ENCODE measurements at regions not wholly inside any gene's neighbourhood (a gene's known extent, or its start where the extent isn't known, plus 50 kb on each side); places are given as distances from the start of the nearest gene placed in this dataset.
"Not testable (repeated sequence)": the region's sequence is repeated elsewhere in the genome, so short reads cannot be mapped to it uniquely, and the experiment has no call there.

DNA sequence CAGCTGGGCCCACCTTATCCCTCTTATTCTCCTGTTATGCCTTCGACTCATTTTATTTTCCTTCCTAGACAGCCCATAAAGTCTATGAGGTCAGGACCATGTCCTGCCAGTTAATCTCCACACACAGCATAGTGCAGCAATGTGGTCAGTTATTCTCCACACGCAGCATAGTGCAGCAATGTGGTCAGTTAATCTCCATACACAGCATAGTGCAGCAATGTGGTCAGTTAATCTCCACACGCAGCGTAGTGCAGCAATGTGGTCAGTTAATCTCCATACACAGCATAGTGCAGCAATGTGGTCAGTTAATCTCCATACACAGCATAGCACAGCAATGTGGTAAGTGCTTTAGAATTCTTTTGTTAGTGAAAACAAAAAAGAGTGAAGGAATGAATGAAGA, 77.8 kb downstream of the TEX36 start:
- DNase-seq: no peak

DNA sequence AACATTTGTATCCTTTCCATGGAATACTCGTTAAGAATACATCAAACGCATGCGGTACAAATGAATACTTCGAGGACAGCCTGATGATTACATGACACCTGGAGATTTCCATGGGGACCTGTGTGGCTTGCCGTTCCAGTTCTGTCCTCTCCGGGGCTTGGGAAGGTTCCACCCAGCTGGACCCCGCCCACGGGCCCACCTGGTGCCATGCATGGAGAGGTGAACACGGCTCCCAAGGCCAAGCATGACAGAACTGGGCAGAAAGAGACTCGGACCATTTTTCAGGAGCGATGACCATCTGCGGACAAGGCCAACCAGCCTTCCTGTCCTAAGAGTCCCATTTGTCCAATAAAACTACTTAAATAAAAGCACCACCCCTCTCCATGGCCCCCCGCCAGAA, 80.1 kb downstream of the TEX36 start:
- DNase-seq: no peak

DNA sequence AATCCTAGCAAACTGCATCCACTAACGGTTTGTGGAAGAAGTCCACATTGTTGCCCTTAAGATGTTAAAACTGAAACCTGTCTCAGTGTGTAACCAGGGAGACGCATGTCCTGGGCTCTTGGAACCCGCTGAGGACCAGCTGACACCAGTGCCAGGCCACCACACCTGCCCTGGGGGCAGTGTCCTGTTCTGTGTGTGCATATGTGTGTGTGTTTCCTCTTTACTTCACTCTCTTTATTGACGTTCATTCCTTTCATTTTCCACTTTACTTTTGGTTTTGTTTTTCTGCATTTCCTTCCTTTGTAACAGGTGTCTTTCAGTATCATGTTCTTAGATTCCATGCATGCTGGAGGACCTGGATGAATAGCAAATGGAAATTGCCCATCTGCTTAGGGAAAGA, 83.8 kb downstream of the TEX36 start:
- no peak for DNase-seq

DNA sequence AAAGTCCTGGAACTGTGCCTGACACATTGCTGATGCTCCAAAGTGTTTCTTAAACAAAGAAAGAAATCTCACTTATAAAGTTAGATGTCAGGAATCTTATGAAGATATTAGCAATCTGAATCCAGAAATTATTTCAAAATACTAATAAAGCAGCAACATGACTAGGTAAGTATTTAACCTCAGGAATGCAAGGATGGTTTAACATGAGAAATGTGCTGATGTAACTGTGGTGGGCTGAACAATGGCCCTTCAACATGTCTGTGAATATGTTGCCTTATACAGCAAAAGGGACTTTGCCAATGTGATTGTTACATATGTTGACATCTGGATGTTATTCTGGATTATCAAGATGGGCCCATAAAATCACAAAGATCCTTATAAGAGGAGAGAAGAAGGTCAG, 87.1 kb downstream of the TEX36 start:
- no peak for DNase-seq

DNA sequence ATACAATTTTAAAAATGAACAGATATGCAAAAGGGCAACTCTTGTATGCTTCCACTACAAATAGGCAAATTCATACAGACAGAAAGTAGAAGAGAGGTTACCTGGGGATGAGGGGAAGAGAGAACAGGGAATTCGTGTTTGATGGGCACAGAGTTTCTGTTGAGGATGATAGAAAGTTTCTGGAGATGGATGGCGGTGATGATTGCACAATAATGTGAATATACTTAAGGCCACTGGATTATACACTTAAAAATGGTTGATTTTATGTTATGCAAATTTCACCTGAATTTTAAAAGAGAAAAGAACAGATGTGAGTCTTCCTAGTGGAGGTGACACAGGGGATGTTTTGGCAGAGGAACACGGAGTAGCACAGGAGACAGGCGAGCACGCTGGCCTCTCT, 89.3 kb downstream of the TEX36 start:
- no peak for DNase-seq

DNA sequence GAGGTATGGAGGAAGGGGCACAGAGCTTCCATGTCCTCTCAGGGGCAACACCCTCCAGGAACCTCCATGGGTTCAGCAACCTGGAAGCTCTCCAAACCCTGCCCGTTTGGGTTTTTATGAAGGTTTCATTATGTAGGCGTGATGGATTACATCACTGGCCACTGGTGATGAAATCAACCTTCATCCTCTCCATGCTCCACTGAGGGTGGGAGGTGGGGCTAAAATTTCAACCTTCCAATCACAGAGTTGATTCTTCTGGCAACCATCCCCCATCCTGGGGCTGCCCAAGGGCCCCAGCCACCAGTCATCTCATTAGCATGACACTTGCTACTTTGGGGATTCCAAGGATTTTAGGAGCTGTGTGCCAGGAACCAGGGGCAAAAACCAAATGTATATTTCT, 90.1 kb downstream of the TEX36 start:
- DNase-seq: no peak

DNA sequence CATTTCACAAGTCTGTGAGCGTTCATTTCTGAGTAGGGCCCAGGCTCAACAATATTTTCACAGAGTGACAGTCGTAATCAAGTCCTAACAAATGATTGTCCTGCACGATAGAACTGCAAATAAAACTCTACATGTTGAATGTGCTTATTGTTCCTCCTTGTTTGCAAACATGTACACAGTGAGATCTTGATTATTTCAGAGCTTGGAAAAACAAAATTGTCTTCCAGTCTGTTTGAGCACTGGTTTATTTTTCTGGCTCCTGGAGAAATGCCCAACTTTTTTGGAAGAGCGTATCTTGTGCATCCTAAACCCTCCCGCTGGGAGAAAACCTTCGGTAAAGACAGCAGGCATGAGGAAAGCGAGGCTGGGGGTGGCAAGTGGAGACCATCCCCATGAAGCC, 91.1 kb downstream of the TEX36 start:
- DNase-seq: no peak

DNA sequence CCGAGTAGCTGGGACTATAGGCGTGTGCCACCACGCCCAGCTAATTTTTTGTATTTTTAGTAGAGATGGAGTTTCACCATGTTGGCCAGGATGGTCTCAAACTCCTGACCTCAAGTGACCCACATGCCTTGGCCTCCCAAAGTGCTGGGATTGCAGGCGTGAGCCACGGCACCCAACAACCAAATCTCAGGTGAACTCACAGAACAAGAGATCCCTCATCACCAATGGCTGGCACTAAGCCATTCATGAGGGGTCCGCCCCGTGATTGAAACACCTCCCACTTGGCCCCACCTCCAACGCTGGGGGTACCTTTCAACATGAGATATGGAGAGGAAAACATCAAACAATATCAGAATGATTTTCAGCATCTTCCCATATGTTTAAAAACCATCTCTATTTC, 94.2 kb downstream of the TEX36 start:
- DNase-seq: not testable (repeated sequence)

DNA sequence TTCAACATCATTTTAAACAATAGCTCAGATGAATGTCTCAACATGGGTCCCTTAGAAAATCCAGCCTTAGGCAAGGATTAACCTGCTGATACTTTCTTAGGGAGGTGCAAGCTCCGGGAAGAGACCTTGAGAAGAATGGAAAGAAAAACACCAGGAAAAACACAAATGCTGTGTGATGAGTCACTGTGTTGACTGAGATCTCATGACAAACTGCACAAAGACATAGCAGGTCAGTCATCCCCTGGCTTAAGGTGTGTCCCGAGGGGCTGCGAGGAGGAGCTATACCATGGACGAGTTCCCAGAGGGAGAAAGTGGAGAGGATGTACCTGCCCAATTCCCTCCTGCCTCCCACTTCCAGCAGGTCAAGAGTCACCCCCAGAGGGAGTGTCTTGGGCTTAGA, 98.0 kb downstream of the TEX36 start:
- DNase-seq: no peak

DNA sequence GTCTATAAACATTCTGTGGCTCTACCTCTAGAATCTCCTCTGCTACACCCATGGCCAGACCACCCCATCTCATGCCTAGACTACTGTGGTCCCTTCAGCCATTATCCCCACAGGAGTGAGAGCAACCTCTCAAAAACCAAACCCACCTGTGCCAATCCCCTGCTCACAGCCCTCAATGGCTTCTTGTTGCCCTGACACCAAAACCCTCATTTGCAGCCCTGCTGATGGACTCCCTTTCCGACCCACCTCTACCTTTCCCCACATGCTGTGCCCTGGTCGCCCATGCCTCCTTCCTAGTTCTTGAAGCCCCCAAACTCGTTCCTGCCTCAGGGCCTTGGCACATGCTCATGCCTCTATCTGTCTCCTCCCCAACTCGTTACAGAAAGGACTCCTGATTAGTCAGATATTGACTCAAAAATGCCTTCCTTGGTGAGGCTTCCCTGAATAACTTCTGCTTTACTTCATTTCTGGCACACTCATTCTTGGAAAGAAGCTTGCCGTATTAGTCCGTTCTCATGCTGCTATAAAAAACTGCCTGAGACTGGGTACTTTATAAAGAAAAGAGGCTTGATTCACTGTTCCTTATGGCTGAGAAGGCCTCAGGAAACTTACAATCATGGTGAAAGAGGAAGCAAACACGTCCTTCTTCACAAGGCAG, 104.2 kb downstream of the TEX36 start:
- no peak for DNase-seq

DNA sequence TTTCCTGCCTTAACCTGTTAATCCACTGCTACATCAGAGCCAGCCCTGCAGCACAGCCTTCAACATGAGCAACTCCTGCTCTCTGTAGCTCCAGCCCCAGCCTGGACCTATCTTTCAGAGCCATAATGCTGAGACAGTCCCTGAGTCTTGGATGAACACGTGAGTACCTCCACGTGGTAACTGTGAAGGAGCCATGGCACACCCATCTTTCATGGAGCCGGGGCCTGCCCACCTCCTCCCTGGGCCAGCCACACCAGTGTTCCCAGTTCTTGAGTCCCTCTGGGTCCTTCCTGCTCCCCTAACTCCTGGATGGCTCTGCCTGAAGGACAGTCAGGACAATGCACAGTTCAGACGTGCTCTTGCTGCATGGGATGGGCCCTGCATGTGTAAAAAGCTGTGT, 107.1 kb downstream of the TEX36 start:
- no peak for DNase-seq

DNA sequence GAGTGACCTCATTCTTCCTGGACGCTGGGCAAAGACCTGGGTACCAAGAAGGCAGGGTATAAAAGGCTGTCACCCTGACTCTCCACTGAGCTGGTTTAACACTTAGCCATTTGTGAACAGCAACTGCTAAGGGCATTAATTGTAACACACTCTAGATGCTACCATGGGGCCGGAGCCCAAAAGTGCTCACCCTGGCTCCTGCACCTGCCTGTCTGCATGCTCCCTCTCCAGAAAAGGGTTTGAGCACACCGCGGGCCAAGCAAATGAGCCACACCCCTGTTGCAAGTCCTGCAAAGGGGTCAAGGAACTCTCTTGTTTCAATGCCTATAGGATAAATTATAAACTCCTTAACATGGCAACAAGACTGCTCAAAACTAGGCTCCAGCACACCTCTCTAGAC, 114.8 kb downstream of the TEX36 start:
- DNase-seq: no peak

DNA sequence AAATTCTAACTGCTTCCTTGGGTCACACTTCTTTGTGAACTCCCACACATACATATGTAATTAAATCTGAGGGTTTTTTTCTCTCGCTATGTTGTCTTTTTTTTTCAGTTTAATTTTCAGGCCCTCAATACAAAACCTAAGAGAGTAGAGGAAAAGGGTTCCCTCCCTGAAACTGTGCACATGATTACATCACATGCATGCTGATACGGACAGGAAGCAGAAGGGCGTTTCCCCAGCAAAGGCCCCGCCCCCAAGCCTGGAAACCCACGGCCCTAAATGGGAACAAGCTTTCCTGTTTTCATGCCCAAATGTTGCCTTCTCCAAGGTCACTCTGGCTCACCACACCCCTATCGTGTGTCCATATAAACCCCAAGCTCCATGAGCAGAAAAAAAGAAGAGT, 115.4 kb downstream of the TEX36 start:
- DNase-seq: no peak

DNA sequence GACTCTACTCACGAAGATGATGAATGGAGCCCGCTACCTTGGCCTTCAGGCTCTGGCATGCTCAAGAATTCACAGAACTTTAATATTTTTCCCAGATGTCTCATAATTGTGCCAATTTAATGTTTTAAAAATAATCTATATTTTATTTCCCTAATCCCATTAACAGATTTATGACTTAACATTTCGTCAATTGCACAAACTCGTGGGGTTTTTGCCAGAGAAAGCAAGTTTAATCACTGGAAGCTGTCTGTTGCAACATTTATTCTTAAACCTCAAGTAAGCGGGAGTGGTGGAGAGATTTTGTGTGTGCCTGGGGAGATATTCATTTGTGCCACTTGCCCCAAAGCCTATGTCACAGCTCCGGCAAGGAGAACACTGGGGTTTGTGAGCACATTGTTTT, 117.9 kb downstream of the TEX36 start:
- no peak for DNase-seq

DNA sequence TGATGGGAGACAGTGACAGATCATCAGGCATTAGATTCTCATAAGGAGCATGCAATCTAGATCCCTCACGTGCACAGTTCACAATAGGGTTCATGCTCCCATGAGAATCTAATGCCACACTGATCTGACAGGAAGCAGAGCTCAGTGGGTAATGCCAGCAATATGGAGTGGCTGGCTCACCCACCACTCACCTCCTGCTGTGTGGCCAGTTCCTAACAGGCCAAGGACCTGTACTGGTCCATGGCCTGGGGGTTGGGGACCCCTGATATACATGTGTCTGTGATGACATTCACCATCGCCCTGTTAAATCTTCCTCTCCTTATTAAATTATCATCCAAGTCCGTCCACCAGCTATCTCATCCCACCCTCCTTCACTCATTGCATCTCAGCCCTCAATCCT, 118.4 kb downstream of the TEX36 start:
- DNase-seq: no peak

DNA sequence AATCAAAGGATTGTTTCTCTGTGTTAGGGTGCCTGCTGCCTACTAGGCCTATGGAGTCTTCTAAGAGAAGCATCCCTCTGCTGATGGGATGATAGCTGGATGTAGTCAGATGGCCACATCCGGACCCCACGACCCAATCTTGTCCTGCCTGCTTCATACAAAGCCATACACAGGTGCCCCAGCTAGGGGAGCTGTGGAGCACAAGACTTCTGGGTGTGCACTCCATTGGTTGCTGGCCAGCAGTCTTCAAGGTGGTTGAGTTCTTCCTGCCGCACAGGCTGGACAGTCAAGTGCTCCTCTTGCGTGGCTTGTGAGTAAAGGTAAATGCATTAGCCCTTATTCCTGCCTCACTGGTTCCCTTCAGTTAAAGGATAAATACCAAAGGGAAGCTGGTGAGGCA, 120.2 kb downstream of the TEX36 start:
- DNase-seq: no peak

DNA sequence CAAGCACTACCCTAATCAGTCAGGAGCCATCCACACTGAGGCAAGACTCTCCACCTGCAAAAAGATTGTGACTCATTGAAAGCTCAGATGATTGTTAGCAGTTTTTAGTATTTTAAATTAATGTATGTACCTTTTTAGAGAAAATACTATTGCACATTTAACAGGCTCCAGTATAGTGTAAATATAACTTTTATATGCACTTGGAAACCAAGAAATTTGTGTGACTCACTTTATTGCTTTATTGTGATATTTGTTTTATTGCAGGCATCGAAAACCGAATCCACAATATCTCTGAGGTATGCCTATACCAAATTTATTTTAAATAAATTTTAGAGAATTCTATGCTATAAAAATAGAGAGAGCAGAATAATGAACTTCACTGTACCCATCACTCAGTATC, 122.0 kb downstream of the TEX36 start:
- DNase-seq: no peak

DNA sequence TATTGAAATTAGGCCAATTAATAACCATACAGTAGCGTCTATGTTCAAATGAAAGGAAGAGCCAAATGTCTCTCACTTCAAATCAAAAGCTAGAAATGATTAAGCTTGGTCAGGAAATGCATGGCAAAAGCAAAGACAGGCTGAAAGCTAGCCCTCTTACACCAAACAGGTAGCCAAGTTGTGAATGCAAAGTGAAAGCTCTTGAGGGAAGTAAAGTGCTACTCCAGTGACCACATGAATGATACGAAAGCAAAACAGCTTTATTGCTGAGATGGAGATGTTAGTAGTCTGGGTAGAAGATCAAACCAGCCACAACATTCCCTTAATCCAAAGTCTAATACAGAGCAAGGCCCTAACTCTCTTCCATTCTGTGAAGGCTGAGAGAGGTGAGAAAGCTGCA, 123.8 kb downstream of the TEX36 start:
- DNase-seq: no peak

DNA sequence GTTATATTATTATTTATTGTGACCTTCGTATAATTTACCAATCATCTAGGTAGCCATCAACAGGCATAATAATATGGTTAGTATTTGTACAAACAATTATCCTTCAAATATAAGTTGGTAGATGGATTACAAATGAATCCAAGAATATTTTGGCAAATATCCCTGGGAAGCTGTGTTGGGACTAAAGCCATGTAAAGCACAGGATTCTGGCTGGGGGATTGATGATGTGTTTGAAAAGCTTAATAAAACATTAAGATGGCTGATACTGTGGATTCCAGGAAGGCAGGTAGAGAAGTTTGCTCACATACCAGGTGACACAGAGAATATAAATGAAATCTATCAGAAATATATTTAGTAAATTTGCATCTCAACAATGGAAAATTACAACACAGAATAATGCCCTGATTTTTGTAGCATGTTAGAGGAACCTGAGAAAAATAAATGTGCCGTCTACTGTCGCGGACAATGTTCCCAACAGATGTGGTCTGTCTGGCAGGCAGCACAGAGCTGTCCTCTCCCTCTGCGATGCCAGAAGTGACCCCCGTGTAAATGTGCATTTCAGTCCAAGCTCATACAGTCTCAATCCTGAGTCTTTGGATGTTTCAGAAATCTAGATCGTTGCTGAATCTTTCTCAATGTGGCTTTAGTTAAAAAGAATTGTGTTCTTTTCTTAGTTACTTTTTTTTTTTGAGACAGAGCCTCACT, 125.0 kb downstream of the TEX36 start:
- no peak for DNase-seq

DNA sequence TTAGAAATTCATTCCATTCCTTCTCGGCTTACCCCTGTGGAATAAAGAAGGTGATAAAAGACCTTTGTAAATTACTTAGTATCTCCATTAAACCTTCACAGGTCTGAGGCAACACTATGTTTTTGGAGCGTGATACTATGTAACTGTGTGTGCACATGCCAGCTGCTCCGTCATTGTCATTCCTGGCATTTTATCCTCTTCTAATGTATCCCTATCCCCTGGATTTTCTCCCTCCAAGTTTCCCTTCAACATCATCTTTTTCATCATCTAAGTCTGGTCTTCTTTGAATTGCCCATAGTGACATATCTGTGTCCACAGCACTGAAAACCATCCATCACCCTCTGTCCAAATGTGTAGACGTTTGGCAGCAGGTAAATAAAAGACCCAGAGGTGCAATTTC, 125.7 kb downstream of the TEX36 start:
- no peak for DNase-seq

DNA sequence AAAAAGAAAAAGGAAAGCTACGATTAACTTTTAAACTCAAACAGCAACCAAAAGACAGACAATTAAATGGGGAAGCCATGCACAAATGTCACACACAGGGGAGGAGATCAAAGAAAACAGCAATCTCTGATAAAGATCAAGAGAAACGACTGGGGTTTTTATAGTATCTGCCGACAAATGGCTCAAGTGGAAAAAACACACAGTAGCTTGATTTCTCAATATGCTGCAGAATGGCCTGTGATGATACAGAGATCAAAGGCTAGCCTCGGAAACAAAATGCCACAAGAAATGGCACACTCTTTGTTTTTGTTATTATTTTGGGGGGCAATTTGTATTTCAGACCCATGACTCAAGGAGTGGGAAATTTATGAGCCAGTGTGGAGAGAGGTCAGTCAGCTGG, 126.1 kb downstream of the TEX36 start:
- no peak for DNase-seq

DNA sequence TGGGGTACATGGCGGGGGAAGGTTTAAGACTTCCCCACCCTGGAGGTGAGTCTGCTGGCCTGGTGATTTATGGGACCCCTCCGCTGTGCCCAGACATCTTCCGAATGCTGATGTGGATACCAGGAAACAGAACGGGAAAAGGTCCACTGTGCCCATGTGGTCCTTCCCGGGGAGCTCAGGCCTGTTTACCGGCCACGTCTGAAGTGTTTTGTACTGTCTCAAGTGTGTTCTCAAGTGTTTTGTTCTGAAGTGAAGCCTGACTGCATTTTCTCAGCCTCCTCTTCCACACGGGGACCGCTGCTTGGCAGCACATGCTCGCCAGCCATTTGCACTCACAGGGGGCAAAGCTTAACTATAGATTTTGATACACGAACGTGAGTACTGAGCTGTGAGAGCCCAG, 127.2 kb downstream of the TEX36 start:
- no peak for DNase-seq

DNA sequence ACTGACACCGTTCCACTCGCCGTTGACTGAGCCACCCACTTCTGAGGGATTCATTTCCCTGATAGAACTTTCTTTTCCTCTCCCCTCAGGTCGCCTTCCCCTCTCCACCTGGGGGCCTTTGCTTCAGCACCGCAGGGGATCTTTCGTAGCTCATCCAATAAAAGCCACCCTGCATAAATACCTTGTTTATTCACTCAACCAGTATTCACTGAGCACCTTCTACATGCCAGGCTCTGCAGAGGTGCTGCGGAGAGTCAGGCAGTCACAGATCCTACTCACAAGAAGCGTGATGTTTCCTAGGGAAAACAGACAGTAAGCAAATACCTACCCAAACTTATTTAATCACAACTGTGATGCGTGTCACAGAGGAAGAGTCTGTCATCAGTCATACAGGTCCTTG, 127.7 kb downstream of the TEX36 start:
- DNase-seq: no peak

DNA sequence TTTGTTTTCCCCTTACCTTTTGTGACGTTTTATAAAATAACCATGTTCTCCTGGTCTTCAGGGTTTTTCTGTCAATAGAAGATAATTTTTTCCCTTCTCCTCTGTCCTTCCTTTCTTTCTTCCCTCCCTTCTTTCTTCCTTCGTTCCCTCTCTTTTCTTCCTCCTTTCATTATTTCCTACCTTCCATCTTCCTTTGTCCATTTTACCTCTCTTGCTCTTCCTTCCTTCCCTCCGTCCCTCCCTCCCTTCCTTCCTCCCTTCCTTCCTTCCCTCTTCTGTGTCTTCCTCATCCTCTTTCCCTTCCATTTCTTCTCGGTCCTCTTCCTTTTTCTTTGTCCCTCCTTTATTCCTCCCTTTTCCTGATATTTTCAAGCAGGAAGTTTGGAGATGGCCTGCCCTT, 128.2 kb downstream of the TEX36 start:
- DNase-seq: no peak

DNA sequence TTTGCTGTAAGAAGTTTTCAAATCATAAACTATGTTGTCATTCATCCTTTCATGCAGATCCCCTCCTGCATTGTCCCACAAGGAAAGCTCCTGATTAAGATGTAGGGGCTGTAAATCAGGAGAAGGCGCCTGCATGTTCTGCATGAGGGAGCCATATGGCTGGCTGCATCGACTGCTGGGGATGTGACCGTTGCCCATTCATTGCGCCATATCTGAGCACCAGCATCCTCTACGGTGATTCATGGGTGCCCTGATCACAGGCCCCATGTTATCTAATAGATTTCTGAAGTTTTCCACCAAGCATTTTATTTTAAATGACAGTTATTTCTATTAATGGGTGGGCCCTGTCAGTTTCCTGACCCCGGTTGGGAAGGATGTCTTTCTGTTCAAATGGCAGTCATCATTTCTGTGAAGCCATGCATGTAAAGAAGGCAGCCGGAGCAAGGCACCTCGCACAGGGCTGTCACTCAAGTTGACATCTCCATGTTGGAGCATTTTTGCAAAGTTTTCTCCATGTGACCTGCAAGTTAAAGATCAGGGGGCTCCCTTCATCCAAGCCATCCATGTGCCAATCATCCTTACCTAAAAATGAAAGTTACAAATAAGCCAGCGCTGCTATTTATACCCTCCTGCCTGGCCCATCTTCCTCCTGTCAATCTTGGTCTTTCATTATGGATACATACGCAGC, 128.8 kb downstream of the TEX36 start:
- no peak for DNase-seq

Data from NCI-H1092 (cell line).